SK-N-MC (cell line): ENCODE measurements at regions not wholly inside any gene's neighbourhood (a gene's known extent, or its start where the extent isn't known, plus 50 kb on each side); places are given as distances from the start of the nearest gene placed in this dataset.

Experiments used
- EZH2 ChIP-seq: fragments of 200-600 bp; sonication (generic); IDR thresholded peaks from one replicate; pipeline ENCODE4 v1.6.1; 2017; ENCODE audit warnings: antibody characterized with exemption
- POLR2AphosphoS5 ChIP-seq: IDR thresholded peaks from 2 replicates; pipeline ENCODE4 v1.6.1; 2012; ENCODE audit warnings: mild to moderate bottlenecking, low read depth, low read length, borderline replicate concordance

DNA sequence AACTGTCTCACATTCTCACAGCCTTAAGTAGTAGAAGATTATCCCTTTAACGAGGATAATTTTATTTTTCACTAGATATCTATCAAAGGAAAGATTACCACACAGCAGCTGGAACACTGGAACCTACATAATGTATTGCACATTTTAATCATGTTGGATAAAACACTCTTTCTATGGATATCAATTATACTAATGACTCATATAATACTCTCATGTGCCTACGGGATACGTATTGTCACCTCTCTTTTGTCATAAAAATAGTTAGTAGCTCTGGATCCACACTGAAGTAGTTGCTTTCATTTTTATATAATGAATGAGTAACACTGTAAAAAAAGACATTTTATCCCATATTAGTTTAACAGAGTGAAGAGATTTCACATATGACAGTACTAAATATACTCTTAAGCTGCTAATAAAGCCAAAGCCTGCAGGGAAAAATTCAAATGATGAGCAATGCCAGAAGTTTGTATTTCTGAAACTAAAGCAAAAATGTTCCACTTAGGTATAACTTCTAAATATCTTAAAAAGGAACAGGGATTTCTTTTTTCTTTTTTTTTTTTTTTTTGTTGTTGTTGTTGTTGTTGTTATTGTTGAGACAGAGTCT lies 408.7 kb upstream of the PKN2 start:
- TF ChIP-seq EZH2 = no peak
- no peak for TF ChIP-seq POLR2AphosphoS5
